Muscle of leg (tissue), 3 donors: ENCODE measurements at regions not wholly inside any gene's neighbourhood (a gene's known extent, or its start where the extent isn't known, plus 50 kb on each side); places are given as distances from the start of the nearest gene placed in this dataset.

Experiments
- DNase-seq: peaks from one replicate; pipeline ENCODE4 v3.0.0; 2013
- H3K27ac ChIP-seq: one replicate; pipeline ENCODE4 v1.5.1; 2013; ENCODE audit warnings: mild to moderate bottlenecking, low read length, control low read depth
- H3K27me3 ChIP-seq: one replicate; pipeline ENCODE4 v1.6.1; 2013; ENCODE audit warnings: low read length; ENCODE audit not compliant: control insufficient read depth, insufficient read depth
- H3K36me3 ChIP-seq: one replicate; pipeline ENCODE4 v1.6.1; 2013; ENCODE audit warnings: low read length; ENCODE audit not compliant: control insufficient read depth, insufficient read depth
- H3K4me1 ChIP-seq: one replicate; pipeline ENCODE4 v1.6.1; 2013; ENCODE audit warnings: low read length; ENCODE audit not compliant: control insufficient read depth, insufficient read depth
- H3K4me3 ChIP-seq: one replicate; pipeline ENCODE4 v1.5.1; 2013; ENCODE audit warnings: low read length, control low read depth
- H3K9me3 ChIP-seq: replicated peaks from 2 replicates; pipeline ENCODE4 v1.6.1; 2013; ENCODE audit warnings: low read depth, low read length; ENCODE audit not compliant: control insufficient read depth
- WGBS: methylation state at CpG from one replicate; pipeline ENCODE4 v1.1.5; 2013; ENCODE audit warnings: missing lambda C conversion rate; ENCODE audit not compliant: insufficient coverage; 5-methylcytosine and 5-hydroxymethylcytosine counted together

DNA sequence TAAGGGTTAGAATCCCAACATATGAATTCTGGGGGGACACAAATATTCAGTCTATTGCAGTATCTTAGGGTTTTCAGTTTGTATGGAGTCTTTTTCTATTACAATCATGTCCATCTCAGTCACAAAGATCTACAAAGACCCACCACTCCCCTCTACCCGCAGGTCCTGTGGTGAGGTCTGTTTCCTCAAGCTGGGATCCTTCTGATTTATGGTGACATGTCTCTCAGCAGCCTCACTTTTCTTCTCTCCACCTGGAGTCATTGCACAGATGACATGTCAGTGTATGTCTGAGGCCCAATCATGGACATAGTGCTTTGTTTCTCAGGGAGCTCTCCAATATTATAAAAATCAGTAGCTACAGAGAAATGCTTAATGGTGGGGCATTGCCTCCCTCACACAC, 113.4 kb upstream of the RAB27B start:
- no peak for DNase-seq
- Histone ChIP-seq H3K9me3 (no peaks in the 10 kb centered on the region), H3K4me1 (no peaks in the 10 kb centered on the region), H3K27me3 (no peaks in the 10 kb centered on the region), H3K36me3 (no peaks in the 10 kb centered on the region), H3K4me3 (no peak overlapping the region), H3K27ac (no peak overlapping the region)
- no CpG with 5 or more reads among the region's 1 CpG for WGBS

- Histone ChIP-seq H3K36me3 (no peaks in the 10 kb centered on the region), H3K4me1 (no peaks in the 10 kb centered on the region), H3K27ac (no peak overlapping the region), H3K27me3 (no peaks in the 10 kb centered on the region), H3K4me3 (no peak overlapping the region), H3K9me3 (no peaks in the 10 kb centered on the region)
- WGBS: no CpG with 5 or more reads among the region's 2 CpGs
- DNase-seq: no peak
Measured at GRCh38 chr18:54716586-54716985, 111.7 kb upstream of the RAB27B start.

GRCh38 chr18:54717673-54718407, 110.4 kb upstream of the RAB27B start:
- Histone ChIP-seq H3K9me3 (no peaks in the 10 kb centered on the region), H3K36me3 (no peaks in the 10 kb centered on the region)

GRCh38 chr18:54718408-54718773, 109.9 kb upstream of the RAB27B start:
- no peak overlapping the region for H3K27ac ChIP-seq
- no peaks in the 10 kb centered on the region for H3K9me3 ChIP-seq
- no peaks in the 10 kb centered on the region for H3K36me3 ChIP-seq
- no peak for DNase-seq
- H3K27me3 ChIP-seq: no peaks in the 10 kb centered on the region
- no CpG with 5 or more reads among the region's 1 CpG for WGBS
- H3K4me3 ChIP-seq: no peak overlapping the region
- no peaks in the 10 kb centered on the region for H3K4me1 ChIP-seq

More at GRCh38 chr18:54717673-54718407, 110.4 kb upstream of the RAB27B start:
- no peaks in the 10 kb centered on the region for H3K27me3 ChIP-seq
- no peak overlapping the region for H3K4me3 ChIP-seq
- H3K4me1 ChIP-seq: no peaks in the 10 kb centered on the region
- no peak overlapping the region for H3K27ac ChIP-seq
- 25% methylated on average over 4 of the region's 14 CpGs for WGBS
- DNase-seq: peak; percentile 10

GRCh38 chr18:54720620-54721019, 107.7 kb upstream of the RAB27B start:
- Histone ChIP-seq H3K4me3 (no peak overlapping the region), H3K27ac (no peak overlapping the region), H3K27me3 (no peaks in the 10 kb centered on the region), H3K36me3 (no peaks in the 10 kb centered on the region), H3K4me1 (no peaks in the 10 kb centered on the region), H3K9me3 (no peaks in the 10 kb centered on the region)
- peak; percentile 47 for DNase-seq
- WGBS: no CpG with 5 or more reads among the region's 1 CpG

DNA sequence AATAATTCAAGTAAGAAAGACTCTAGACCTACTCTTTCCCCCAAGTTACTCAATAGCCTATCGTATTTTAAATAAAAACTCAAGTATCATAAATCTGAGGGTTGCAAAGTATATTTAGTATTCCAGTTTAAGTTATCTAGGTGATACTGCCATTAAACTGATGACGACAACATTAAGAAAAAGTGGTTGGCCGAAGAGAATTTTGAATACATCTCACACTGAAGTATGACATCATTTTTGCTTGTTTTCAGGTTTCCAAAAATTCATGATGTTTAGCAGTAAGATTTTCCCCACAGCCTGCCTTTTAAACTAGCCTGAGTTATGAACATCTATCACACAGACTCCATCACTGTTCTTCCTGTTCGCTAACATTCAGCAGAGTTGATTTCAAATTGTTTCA, 102.1 kb upstream of the RAB27B start:
- Histone ChIP-seq H3K9me3 (no peaks in the 10 kb centered on the region), H3K27me3 (no peaks in the 10 kb centered on the region), H3K27ac (no peak overlapping the region), H3K4me1 (no peaks in the 10 kb centered on the region), H3K36me3 (no peaks in the 10 kb centered on the region), H3K4me3 (no peak overlapping the region)
- no peak for DNase-seq
- no CpG with 5 or more reads among the region's 4 CpGs for WGBS

- H3K4me1 ChIP-seq: no peaks in the 10 kb centered on the region
- H3K9me3 ChIP-seq: no peaks in the 10 kb centered on the region
- H3K27ac ChIP-seq: no peak overlapping the region
- no peaks in the 10 kb centered on the region for H3K36me3 ChIP-seq
- H3K4me3 ChIP-seq: no peak overlapping the region
- WGBS: 64% methylated on average over 3 of the region's 3 CpGs
- no peaks in the 10 kb centered on the region for H3K27me3 ChIP-seq
- DNase-seq: no peak
Measured at GRCh38 chr18:54734059-54734458, 94.2 kb upstream of the RAB27B start.

- Histone ChIP-seq H3K4me1 (peaks cover 3% of the 10 kb centered on the region), H3K27me3 (no peaks in the 10 kb centered on the region), H3K4me3 (no peak overlapping the region), H3K36me3 (no peaks in the 10 kb centered on the region), H3K9me3 (no peaks in the 10 kb centered on the region), H3K27ac (no peak overlapping the region)
- WGBS: no CpG with 5 or more reads among the region's 1 CpG
- DNase-seq: no peak
Measured at GRCh38 chr18:54736981-54737380, 91.3 kb upstream of the RAB27B start.

DNA sequence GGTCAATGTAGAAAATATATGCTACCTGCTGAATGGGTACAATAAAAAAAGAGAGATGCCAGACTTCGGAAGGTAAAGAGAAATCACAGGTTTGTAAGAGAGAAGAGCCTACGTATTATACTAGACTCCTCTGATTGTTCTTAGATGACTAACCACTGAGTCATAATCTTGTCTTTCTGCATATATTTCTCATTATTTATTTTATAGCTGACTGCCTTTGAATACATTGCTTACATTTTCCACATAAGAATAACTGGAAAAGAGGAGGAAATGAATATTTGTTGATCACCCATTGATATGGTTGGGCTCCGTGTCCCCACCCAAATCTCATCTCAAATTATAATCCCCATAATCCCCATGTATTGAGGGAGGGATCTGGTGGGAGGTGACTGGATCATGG, 90.3 kb upstream of the RAB27B start:
- Histone ChIP-seq H3K27me3 (no peaks in the 10 kb centered on the region), H3K36me3 (no peaks in the 10 kb centered on the region), H3K4me1 (peaks cover 7% of the 10 kb centered on the region), H3K4me3 (no peak overlapping the region), H3K27ac (no peak overlapping the region), H3K9me3 (no peaks in the 10 kb centered on the region)
- DNase-seq: no peak
- WGBS: no CpG with 5 or more reads among the region's 3 CpGs

DNA sequence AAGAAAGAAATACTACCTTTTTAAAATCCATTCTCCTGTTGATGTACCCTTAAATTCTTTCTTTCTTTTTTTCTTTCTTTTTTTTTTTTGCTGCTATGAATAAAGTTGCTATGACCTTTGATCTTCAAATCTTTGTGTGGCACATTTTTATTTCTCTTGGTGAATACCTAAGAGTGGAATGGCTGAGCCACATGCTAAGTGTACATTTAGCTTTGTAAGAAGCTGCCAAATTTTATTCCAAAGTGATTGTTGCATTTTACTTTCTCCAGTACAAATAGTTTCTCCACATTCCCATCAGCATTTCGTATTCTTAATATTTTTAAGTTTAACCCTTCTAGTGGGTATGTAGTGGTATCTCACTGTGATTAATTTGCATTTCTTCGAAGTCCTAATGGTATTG, 88.8 kb upstream of the RAB27B start:
- H3K27me3 ChIP-seq: no peaks in the 10 kb centered on the region
- no peaks in the 10 kb centered on the region for H3K9me3 ChIP-seq

More for the DNA sequence above, 88.8 kb upstream of the RAB27B start:
- DNase-seq: no peak
- Histone ChIP-seq H3K4me1 (peaks cover 9% of the 10 kb centered on the region), H3K4me3 (no peak overlapping the region), H3K27ac (no peak overlapping the region), H3K36me3 (no peaks in the 10 kb centered on the region)
- no CpG with 5 or more reads among the region's 2 CpGs for WGBS
